SK-N-SH treated with all-trans-retinoic acid at 6 μM for 48 hours (cell line): ENCODE measurements at regions not wholly inside any gene's neighbourhood (a gene's known extent, or its start where the extent isn't known, plus 50 kb on each side); places are given as distances from the start of the nearest gene placed in this dataset.

Source experiments
- PPARA ChIP-seq: fragments of 250-450 bp; sonication (Bioruptor Pico); IDR thresholded peaks from 2 replicates; pipeline ENCODE4 v1.5.0; 2020; ENCODE audit warnings: mild to moderate bottlenecking, borderline replicate concordance
- TOX ChIP-seq: fragments of 250-450 bp; sonication (Bioruptor Pico); IDR thresholded peaks from 2 replicates; pipeline ENCODE4 v1.8.0; 2021; ENCODE audit warnings: mild to moderate bottlenecking, moderate library complexity, borderline replicate concordance
- ZNF70 ChIP-seq: fragments of 450-650 bp; formaldehyde crosslinking; IDR thresholded peaks from 2 replicates; pipeline ENCODE4 v1.5.0; 2020; ENCODE audit warnings: mild to moderate bottlenecking, moderate library complexity
- ZNF8 ChIP-seq: fragments of 450-650 bp; formaldehyde crosslinking; IDR thresholded peaks from 2 replicates; pipeline ENCODE4 v1.5.0; 2020; ENCODE audit warnings: mild to moderate bottlenecking, moderate library complexity
- TF ChIP-seq, protein P1 (sequence below): fragments of 250-450 bp; sonication (Bioruptor Pico); IDR thresholded peaks from 2 replicates; pipeline ENCODE4 v1.5.0; 2020; ENCODE audit warnings: mild to moderate bottlenecking, moderate library complexity
- TF ChIP-seq, protein P2 (sequence below): fragments of 250-450 bp; sonication (Bioruptor Pico); IDR thresholded peaks from 2 replicates; pipeline ENCODE4 v1.8.0; 2020; ENCODE audit warnings: mild to moderate bottlenecking, moderate library complexity, borderline replicate concordance
- TF ChIP-seq, protein P3 (sequence below): fragments of 250-450 bp; sonication (Bioruptor Pico); IDR thresholded peaks from 2 replicates; pipeline ENCODE4 v1.5.1; 2020; ENCODE audit warnings: low read depth, mild to moderate bottlenecking, moderate library complexity
- TF ChIP-seq, protein P4 (sequence below): fragments of 250-450 bp; sonication (Bioruptor Pico); IDR thresholded peaks from 2 replicates; pipeline ENCODE4 v1.5.1; 2021; ENCODE audit warnings: mild to moderate bottlenecking, moderate library complexity

DNA sequence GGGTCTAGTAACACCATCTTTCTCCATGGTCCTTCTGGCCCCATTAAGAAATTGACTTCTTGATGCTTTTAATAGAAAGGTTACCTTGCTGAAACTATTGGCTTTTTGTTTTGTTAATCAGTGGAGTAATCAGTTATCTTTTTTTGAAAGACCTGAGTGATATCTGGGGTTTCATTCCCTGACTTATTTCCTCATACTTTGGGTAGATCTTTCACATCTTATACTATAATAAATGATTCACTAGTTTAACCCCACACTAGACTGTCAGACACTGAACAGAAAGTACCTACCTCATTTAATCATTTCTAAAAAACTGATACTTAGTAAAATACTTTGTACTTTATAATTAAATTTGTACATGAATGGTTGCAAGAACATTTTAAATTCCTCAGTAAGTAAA is 1021.1 kb downstream of the STIM2 start:
- TF ChIP-seq, protein P1, sequence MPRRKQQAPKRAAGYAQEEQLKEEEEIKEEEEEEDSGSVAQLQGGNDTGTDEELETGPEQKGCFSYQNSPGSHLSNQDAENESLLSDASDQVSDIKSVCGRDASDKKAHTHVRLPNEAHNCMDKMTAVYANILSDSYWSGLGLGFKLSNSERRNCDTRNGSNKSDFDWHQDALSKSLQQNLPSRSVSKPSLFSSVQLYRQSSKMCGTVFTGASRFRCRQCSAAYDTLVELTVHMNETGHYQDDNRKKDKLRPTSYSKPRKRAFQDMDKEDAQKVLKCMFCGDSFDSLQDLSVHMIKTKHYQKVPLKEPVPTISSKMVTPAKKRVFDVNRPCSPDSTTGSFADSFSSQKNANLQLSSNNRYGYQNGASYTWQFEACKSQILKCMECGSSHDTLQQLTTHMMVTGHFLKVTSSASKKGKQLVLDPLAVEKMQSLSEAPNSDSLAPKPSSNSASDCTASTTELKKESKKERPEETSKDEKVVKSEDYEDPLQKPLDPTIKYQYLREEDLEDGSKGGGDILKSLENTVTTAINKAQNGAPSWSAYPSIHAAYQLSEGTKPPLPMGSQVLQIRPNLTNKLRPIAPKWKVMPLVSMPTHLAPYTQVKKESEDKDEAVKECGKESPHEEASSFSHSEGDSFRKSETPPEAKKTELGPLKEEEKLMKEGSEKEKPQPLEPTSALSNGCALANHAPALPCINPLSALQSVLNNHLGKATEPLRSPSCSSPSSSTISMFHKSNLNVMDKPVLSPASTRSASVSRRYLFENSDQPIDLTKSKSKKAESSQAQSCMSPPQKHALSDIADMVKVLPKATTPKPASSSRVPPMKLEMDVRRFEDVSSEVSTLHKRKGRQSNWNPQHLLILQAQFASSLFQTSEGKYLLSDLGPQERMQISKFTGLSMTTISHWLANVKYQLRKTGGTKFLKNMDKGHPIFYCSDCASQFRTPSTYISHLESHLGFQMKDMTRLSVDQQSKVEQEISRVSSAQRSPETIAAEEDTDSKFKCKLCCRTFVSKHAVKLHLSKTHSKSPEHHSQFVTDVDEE (CRISPR knock-in tag) = no peak
- TF ChIP-seq, protein P2, sequence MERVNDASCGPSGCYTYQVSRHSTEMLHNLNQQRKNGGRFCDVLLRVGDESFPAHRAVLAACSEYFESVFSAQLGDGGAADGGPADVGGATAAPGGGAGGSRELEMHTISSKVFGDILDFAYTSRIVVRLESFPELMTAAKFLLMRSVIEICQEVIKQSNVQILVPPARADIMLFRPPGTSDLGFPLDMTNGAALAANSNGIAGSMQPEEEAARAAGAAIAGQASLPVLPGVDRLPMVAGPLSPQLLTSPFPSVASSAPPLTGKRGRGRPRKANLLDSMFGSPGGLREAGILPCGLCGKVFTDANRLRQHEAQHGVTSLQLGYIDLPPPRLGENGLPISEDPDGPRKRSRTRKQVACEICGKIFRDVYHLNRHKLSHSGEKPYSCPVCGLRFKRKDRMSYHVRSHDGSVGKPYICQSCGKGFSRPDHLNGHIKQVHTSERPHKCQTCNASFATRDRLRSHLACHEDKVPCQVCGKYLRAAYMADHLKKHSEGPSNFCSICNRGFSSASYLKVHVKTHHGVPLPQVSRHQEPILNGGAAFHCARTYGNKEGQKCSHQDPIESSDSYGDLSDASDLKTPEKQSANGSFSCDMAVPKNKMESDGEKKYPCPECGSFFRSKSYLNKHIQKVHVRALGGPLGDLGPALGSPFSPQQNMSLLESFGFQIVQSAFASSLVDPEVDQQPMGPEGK (CRISPR knock-in tag) = no peak
- TF ChIP-seq TOX = no peak
- TF ChIP-seq ZNF70 (CRISPR knock-in tag) = no peak
- no peak for TF ChIP-seq ZNF8 (CRISPR knock-in tag)
- TF ChIP-seq, protein P3, sequence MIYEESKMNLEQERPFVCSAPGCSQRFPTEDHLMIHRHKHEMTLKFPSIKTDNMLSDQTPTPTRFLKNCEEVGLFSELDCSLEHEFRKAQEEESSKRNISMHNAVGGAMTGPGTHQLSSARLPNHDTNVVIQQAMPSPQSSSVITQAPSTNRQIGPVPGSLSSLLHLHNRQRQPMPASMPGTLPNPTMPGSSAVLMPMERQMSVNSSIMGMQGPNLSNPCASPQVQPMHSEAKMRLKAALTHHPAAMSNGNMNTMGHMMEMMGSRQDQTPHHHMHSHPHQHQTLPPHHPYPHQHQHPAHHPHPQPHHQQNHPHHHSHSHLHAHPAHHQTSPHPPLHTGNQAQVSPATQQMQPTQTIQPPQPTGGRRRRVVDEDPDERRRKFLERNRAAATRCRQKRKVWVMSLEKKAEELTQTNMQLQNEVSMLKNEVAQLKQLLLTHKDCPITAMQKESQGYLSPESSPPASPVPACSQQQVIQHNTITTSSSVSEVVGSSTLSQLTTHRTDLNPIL (CRISPR knock-in tag) = no peak
- TF ChIP-seq PPARA (CRISPR knock-in tag) = no peak
- TF ChIP-seq, protein P4, sequence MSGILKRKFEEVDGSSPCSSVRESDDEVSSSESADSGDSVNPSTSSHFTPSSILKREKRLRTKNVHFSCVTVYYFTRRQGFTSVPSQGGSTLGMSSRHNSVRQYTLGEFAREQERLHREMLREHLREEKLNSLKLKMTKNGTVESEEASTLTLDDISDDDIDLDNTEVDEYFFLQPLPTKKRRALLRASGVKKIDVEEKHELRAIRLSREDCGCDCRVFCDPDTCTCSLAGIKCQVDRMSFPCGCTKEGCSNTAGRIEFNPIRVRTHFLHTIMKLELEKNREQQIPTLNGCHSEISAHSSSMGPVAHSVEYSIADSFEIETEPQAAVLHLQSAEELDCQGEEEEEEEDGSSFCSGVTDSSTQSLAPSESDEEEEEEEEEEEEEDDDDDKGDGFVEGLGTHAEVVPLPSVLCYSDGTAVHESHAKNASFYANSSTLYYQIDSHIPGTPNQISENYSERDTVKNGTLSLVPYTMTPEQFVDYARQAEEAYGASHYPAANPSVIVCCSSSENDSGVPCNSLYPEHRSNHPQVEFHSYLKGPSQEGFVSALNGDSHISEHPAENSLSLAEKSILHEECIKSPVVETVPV (CRISPR knock-in tag) = no peak
